HepG2 (cell line): ENCODE measurements at regions not wholly inside any gene's neighbourhood (a gene's known extent, or its start where the extent isn't known, plus 50 kb on each side); places are given as distances from the start of the nearest gene placed in this dataset.

ENCODE experiments used
- ATAC-seq: fragments of 200-7000 bp; cut with Tn5 transposase; 3 replicates; pipeline ENCODE4 v1.9.1; 2020; ENCODE audit warnings: mild to moderate bottlenecking, moderate library complexity
- BruUV-seq: library from RNA; stranded (reverse); fragments of 400-500 nt; replicated peaks from 2 replicates; lab custom pipeline; 2021; lab: Mats Ljungman, UMichigan
- CTCF ChIA-PET: fragments of 300-600 bp; formaldehyde crosslinking; extraction: SDS; loops from one replicate; lab custom pipeline; 2021; ENCODE audit warnings: low total read pairs, inconsistent platforms, low intra/inter-chr PET ratio; lab: Yijun Ruan, JAX
- POLR2A ChIA-PET: fragments of 350-600 bp; sonication (Branson Sonifier 250); formaldehyde crosslinking; loops from one replicate; lab custom pipeline; 2020; ENCODE audit warnings: antibody characterized with exemption, inconsistent platforms; lab: Yijun Ruan, JAX
- DNase-seq: peaks from one replicate; pipeline ENCODE4 v3.0.0-alpha.2; 2015; ENCODE audit warnings: low spot score
- FAIRE-seq: peaks from 3 replicates; lab custom pipeline; 2011; peaks lifted over from hg19 to GRCh38; lab: Jason Lieb, UNC
- H2AFZ ChIP-seq: one replicate; pipeline ENCODE4 v1.6.1; 2011; ENCODE audit warnings: low read length, inconsistent platforms
- H3K27ac ChIP-seq: fragments of 300-600 bp; 3 replicates; pipeline ENCODE4 v1.8.0; 2011; ENCODE audit warnings: mixed run types, mild to moderate bottlenecking, mixed read lengths, low read length, inconsistent platforms; ENCODE audit not compliant: insufficient read depth; ENCODE audit errors: extremely low read length
- H3K27me3 ChIP-seq, 2 experiments: fragments of 200-600 bp in 1 of 2; 2 replicates in 1 of 2; 3 replicates in 1 of 2; pipeline versions ENCODE4 v1.6.0 to v1.8.0; 2011; ENCODE audit warnings: low read length in 2 of 2, mild to moderate bottlenecking in 2 of 2, moderate library complexity in 2 of 2, inconsistent platforms in 1 of 2; ENCODE audit not compliant: insufficient read depth in 2 of 2, control insufficient read depth in 1 of 2
- H3K36me3 ChIP-seq, 2 experiments: fragments of 200-600 bp in 1 of 2; replicated peaks in 1 of 2; 2 replicates in 1 of 2; 3 replicates in 1 of 2; pipeline versions ENCODE4 v1.5.1 to v1.8.0; 2011; ENCODE audit warnings: low read length in 2 of 2, inconsistent platforms in 1 of 2; ENCODE audit not compliant: insufficient read depth in 2 of 2, control insufficient read depth in 1 of 2
- H3K4me1 ChIP-seq: 2 replicates; pipeline ENCODE4 v1.5.1; 2012; ENCODE audit warnings: low read length, inconsistent platforms; ENCODE audit not compliant: insufficient read depth
- H3K4me2 ChIP-seq: 2 replicates; pipeline ENCODE4 v1.6.0; 2011; ENCODE audit warnings: low read depth, low read length, inconsistent platforms
- H3K4me3 ChIP-seq, 3 experiments: fragments of 200-600 bp in 1 of 3; sonication (generic), shearing (Covaris generic) in 1 of 3; replicated peaks in 1 of 3; 2 replicates each; pipeline ENCODE4 v1.5.1; 2011 to 2016; ENCODE audit warnings: low read length in 3 of 3, inconsistent platforms in 2 of 3, low read depth in 2 of 3, mild to moderate bottlenecking in 2 of 3, control low read depth in 1 of 3, mixed read lengths in 1 of 3; ENCODE audit not compliant: insufficient read depth in 1 of 3
- H3K79me2 ChIP-seq: one replicate; pipeline ENCODE4 v1.6.1; 2011; ENCODE audit warnings: low read length, inconsistent platforms; ENCODE audit not compliant: insufficient read depth
- H3K9ac ChIP-seq: 2 replicates; pipeline ENCODE4 v1.6.0; 2011; ENCODE audit warnings: mild to moderate bottlenecking, low read depth, low read length, inconsistent platforms; ENCODE audit not compliant: insufficient read depth
- H3K9me3 ChIP-seq: 2 replicates; pipeline ENCODE4 v1.5.1; 2012; ENCODE audit warnings: mild to moderate bottlenecking, low read length
- H4K20me1 ChIP-seq: 2 replicates; pipeline ENCODE4 v1.6.0; 2011; ENCODE audit warnings: inconsistent platforms, mild to moderate bottlenecking, low read length, moderate library complexity; ENCODE audit not compliant: insufficient read depth
- HOMEZ ChIP-seq: IDR thresholded peaks from 2 replicates; pipeline ENCODE4 v1.6.1; 2016; ENCODE audit warnings: low read depth
- MAFF ChIP-seq: IDR thresholded peaks from 2 replicates; pipeline ENCODE4 v1.6.1; 2011; ENCODE audit warnings: low read depth, low read length, improper control_type of control experiment
- MAFK ChIP-seq, 2 experiments: IDR thresholded peaks in 1 of 2; conservative IDR thresholded peaks in 1 of 2; 2 replicates each; pipeline ENCODE4 v1.6.1; 2011; ENCODE audit warnings: improper control_type of control experiment in 2 of 2, low read length in 2 of 2
- PRDM4 ChIP-seq: sonication (generic); formaldehyde crosslinking; IDR thresholded peaks from 2 replicates; pipeline ENCODE4 v1.9.0; 2021; ENCODE audit warnings: missing genetic modification reagents, borderline replicate concordance
- SIN3B ChIP-seq: fragments of 150-350 bp; IDR thresholded peaks from 2 replicates; pipeline ENCODE4 v1.6.1; 2014; ENCODE audit warnings: low read length
- SMAD9 ChIP-seq: sonication (generic); formaldehyde crosslinking; IDR thresholded peaks from 2 replicates; pipeline ENCODE4 v1.5.1; 2020; ENCODE audit warnings: mild to moderate bottlenecking, missing genetic modification reagents
- ZBTB7B ChIP-seq: sonication (generic); formaldehyde crosslinking; IDR thresholded peaks from 2 replicates; pipeline ENCODE4 v1.4.0; 2020; ENCODE audit warnings: missing genetic modification reagents
- ZNF460 ChIP-seq: sonication (generic); formaldehyde crosslinking; IDR thresholded peaks from 2 replicates; pipeline ENCODE4 v1.5.1; 2020; ENCODE audit warnings: missing genetic modification reagents, mild to moderate bottlenecking, borderline replicate concordance
- ZNF670 ChIP-seq: sonication (generic); formaldehyde crosslinking; IDR thresholded peaks from 2 replicates; pipeline ENCODE4 v1.8.0; 2022; ENCODE audit warnings: mild to moderate bottlenecking, missing genetic modification reagents, borderline replicate concordance
- WGBS: methylation state at CpG from one replicate; pipeline ENCODE4 v1.1.6; 2017; ENCODE audit warnings: low lambda C conversion rate; 5-methylcytosine and 5-hydroxymethylcytosine counted together
- in situ Hi-C: cut with HindIII; loops from 2 replicates; pipeline ENCODE4 v1.10.0; 2017; ENCODE audit warnings: low pct_unique_long_range_greater_than_20kb; ENCODE audit not compliant: extremely low pct_ligation_motif_present
- intact Hi-C: fragments of 100-400 bp; cut with micrococcal nuclease; formaldehyde crosslinking; loops from one replicate; pipeline ENCODE4 v1.10.0; 2022; ENCODE audit not compliant: unreplicated experiment

- DNase-seq: no peak
- no peaks in the 10 kb centered on the region for H3K79me2 ChIP-seq
- ChIA-PET CTCF (no interaction called here), POLR2A (no interaction called here)
- H3K9me3 ChIP-seq: peaks cover 62% of the 10 kb centered on the region
- no peak overlapping the region for H3K4me2 ChIP-seq
- H3K27me3 ChIP-seq: no peaks in the 10 kb centered on the region
- no peaks in the 10 kb centered on the region for H3K36me3 ChIP-seq
- in situ Hi-C loops (no loop called here), intact Hi-C loops (no loop called here)
- no peak overlapping the region for H3K27ac ChIP-seq
- H3K9ac ChIP-seq: no peak overlapping the region
- BruUV-seq: no TSS peak
- FAIRE-seq: no peak
- H3K4me3 ChIP-seq: no peak overlapping the region
- WGBS: no CpG with 5 or more reads among the region's 1 CpG
- H4K20me1 ChIP-seq: no peaks in the 10 kb centered on the region
- no peaks in the 10 kb centered on the region for H3K4me1 ChIP-seq
- no peak for ATAC-seq
- H2AFZ ChIP-seq: no peak overlapping the region
- TF ChIP-seq MAFK (conservative IDR thresholded peaks at IDR 0.05 in 1 of 2, IDR thresholded peaks at IDR 0.05 in 1 of 2; ENCODE audit: low read length in 2 of 2) (peak in 1 of 2 experiments; percentile 63; a peak in 2 of 4 replicates), ZBTB7B (CRISPR knock-in tag) (no peak), MAFF (0 out of 2 replicates have a peak, but pooled peaks have one; percentile 15)
Measured at GRCh38 chrX:82528525-82528924, 979.6 kb upstream of the POU3F4 start.

GRCh38 chrX:82534086-82534597, 973.9 kb upstream of the POU3F4 start:
- DNase-seq (no peak), ATAC-seq (no peak), FAIRE-seq (no peak)
- Histone ChIP-seq H3K9ac (no peak overlapping the region), H2AFZ (no peak overlapping the region), H3K27ac (no peak overlapping the region), H3K36me3 (no peaks in the 10 kb centered on the region), H4K20me1 (no peaks in the 10 kb centered on the region), H3K27me3 (no peaks in the 10 kb centered on the region), H3K9me3 (peaks cover 35% of the 10 kb centered on the region), H3K4me3 (no peak overlapping the region), H3K79me2 (no peaks in the 10 kb centered on the region), H3K4me2 (no peak overlapping the region), H3K4me1 (no peaks in the 10 kb centered on the region)
- TF ChIP-seq HOMEZ (CRISPR knock-in tag) (no peak), ZNF460 (CRISPR knock-in tag) (no peak), PRDM4 (no peak), SMAD9 (CRISPR knock-in tag) (no peak), ZNF670 (CRISPR knock-in tag) (no peak), SIN3B (no peak)
- BruUV-seq: no TSS peak
- CTCF ChIA-PET: no interaction called here
- intact Hi-C loops: no loop called here
- POLR2A ChIA-PET: no interaction called here
- in situ Hi-C loops: no loop called here
- 4% methylated on average over 4 of the region's 4 CpGs for WGBS
